GM19438 (cell line): ENCODE measurements at regions not wholly inside any gene's neighbourhood (a gene's known extent, or its start where the extent isn't known, plus 50 kb on each side); places are given as distances from the start of the nearest gene placed in this dataset.
"Not testable (repeated sequence)": the region's sequence is repeated elsewhere in the genome, so short reads cannot be mapped to it uniquely, and the experiment has no call there.

Experiments
- ATAC-seq: cut with Tn5 transposase; IDR thresholded peaks from one replicate; pipeline ENCODE4 v1.9.1; 2021; ENCODE audit warnings: low read depth; ENCODE audit not compliant: unreplicated experiment

DNA sequence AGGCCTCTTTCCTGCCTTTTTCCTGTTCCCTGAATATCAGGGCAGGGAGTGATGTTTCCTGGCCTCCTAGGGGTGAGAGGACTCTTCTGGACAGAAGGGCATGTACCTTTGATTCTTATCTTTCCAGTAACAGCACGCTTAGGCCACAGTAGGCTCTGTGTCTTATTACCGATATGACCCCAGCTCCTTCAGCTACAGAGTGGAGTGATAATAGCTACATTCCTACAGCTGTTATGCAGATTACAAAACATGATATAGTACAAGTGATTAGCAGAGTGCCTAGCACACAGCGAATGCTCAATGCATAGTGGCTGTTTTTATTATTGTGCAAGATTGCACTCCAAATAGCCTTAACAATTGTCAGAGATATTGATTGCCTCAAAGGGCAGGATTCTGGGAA is 574.2 kb downstream of the CCSER2 start:
- ATAC-seq = no peak

DNA sequence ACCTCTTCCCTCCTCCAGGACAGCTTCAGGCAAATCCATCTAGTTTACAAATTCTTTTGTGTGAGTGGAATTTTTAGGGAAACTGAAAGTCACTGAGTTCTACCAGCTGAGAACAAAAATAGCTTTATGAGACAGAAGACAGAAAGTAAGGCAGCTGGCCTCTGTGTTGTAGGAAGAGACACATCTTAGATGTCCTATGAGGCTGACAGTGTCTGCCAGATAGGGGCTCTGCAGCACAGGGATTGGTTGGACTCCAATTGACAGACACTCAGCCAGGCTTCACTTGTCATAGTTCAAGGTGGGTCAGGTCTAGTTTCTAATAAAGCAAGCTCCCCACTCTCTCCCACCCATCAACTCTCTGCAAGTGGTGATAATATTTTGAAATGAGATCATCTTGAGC is 574.9 kb downstream of the CCSER2 start:
- ATAC-seq = no peak

DNA sequence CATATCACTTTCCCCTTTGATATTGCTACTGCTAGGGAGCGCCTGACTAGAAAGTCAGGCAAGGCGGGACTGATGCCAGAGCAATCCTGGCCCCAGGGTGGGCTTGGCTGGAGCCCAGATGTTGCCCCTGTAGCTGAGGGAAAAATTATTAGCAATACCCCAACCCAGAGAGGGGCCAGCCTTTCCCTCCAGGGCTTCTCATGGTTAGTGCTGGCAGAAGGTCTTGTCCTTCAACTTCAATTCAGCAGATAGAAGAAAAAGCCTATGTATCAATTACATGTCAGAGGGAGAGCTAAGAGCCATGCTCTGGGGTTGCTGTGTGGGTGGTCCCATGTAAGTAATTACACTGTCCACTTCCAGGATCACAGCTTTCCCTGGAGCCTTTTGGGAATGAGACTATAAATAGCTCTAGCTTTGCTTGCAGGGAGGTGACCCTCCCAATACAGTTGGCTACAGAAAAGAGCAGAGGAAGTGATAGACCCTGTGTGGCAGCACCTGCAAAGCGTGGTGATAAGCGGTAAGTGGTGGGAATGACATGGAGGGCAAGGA is 579.1 kb downstream of the CCSER2 start:
- ATAC-seq = no peak

DNA sequence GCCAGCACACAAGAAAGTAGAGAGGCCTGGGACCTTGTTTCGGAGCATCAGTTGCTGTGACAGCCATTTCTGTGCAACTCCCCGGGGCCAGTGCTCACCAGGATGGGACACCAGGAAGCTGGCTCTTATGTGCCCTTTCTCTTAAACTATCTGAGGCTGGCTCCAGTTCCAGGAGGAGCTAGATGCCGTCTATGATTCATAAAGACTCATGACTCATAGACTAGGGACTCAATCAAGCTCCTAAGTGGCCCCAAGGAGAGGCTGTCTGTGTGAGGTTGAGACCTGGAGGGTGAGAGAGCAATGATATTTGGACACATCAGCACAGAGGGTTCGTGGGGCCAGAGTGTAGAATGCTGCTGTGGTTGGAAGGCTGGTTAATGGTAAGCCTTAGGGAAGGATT is 580.1 kb downstream of the CCSER2 start:
- no peak for ATAC-seq

DNA sequence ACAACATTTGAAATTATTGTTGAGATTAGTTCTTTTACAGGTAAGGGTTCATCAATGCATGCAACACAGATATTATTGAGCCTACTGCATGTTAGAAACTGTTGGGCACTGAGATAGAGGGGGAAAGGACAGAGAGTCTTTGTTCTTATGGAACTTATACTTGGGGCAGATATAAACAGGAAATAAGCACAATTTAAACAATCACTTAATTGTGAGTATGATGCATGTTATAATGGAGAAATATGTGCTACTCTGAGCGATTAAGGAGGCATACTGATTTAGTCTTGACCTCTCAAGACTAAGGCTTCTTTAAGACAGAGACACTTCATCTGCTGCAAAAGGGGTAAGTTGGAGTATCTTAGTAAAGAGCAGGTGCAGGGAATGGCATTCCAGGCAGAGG is 593.3 kb downstream of the CCSER2 start:
- no peak for ATAC-seq

DNA sequence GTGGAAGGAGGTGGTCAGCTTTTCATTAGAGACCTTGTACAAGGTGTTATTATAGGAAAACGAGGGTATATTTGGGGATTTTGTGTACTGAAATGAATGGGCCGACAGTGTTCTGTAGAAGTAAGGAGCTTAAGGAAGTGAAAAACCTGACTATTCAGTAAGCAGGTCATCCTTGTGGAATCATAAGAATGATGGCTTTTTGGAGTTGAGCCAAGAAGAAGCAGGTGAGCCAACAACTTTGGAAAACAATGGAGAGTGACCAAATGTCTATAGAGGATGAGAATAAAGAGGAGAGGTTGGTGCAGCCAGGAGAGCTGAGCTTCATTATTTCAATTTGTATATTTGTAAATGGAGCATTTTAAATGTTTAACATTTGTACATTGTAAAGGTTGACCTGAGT is 595.7 kb downstream of the CCSER2 start:
- ATAC-seq = no peak

DNA sequence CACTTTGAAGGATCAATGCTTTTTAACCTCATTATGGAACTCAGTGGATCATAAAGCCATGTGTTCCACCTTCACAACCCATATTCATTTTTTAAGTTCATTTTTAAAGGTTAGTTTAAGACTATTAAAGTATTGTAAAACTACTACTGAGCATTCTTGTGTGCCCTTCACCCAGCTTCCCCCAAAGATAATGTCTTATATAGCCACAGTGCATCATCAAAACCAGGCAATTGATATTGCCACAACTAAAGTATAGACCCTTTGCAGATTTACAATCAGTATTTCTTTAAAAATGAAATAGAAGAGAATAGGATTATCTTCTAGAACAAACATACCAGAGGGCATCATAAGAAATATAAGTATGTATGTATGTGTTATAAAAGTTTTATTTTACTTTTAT is 597.1 kb downstream of the CCSER2 start:
- ATAC-seq = no peak

DNA sequence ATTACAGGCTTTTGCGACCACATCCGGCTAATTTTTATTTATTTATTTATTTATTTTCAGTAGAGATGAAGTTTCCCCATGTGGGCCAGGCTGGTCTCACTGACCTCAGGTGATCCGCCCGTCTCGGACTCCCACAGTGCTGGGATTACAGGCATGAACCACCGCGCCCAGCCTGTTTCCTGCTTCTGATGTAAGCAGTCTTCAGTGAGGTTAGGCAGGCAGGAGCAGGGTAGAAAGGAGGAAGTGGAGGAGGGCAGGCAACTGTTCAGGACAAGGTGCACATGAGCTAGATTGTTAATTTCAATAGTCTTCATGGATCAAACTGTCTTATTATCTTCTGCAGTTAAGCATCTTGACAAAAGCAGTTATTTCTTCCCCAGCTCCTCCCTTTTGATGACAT is 605.0 kb downstream of the CCSER2 start:
- ATAC-seq = no peak

DNA sequence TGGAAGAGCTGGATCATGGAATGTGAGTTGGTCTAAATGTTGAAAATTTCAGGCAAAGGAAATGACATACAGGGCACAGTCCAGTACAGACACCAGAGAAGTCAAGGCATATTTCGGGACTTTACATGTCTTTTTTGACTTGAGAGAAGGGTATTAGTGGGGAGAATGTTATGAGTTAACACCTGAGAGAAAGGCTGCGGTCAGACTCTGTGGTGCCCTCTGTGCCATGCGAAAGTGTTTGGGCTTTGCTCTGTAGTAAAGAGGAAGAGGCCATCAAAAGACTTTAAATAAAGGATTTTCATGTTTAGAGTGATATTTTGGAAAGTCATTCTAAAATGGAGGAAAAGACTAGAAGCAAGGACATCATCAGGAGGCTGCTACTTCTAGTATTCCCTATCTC is 607.4 kb downstream of the CCSER2 start:
- no peak for ATAC-seq

DNA sequence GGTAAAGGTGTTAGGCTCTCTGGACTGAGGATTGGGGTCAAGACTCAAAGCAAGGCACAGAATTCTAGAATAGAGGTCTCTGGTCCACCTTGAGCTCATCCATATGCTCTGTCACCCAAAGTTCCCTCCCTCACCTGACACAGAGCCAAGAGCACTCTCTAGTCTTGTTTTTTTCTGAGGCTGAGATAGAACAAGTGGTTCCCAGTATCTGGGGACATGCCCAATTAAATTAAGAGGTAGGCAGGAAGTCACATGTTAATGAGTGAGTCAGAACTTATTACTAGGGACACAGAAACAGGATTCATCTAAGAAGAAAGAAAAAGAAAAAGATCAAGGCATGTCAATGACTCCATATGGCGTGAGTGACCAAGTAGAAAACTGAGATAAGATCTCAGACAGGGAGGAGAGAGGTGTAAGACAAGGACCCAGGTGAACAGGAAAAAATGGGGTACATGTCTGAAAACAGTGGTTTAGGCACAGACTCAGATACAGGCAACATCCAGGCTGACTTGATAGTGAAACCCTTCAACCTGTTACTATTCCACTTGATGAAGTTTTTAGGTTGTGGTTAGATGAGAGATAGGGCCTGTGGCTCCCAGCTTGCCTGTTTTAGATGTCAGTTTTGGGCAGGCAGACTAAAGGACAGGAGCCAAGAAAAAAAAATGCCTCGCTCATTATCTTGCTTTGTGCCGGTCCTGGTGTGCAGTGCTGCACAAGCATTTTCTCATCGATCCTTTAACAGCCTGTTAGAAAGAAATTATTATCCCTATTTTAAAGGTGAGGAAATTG is 609.9 kb downstream of the CCSER2 start:
- no peak for ATAC-seq

DNA sequence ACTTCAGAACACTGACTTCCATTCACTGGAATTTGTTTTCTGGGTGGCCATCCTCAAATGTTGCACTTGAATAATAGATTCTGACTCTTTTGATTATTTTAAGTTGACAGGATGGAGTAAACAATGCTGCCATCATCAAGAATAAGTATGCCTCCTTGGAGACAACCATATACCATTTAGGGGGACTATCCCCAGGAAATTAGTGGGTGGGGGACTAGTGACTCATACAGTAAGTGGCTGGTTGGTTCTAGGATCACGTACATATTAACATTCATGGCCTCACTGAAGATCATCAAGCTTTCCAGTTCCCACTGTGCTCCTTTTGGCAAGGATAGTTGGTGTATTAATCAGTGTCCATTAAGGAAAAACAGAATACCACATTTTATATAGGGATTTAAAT is 615.2 kb downstream of the CCSER2 start:
- no peak for ATAC-seq

DNA sequence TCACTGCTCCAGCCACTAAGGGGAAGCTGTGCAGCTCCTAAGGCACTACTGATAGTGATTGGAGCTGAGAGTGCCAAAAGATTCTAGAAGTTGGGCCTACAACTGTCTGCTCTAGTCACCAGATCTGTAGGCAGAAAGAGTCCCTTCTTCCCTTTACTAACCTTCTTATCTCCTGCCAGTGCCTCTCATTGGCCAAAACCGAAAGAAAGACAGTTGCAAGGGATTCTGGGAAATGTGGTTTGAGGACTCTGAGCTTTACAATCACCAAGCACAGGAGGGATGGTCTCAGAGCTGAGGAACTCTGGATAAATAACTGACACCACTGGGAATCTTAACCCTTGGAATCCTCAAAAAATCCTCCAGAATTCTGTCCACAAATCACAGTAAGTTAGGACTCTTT is 615.8 kb downstream of the CCSER2 start:
- ATAC-seq = no peak

DNA sequence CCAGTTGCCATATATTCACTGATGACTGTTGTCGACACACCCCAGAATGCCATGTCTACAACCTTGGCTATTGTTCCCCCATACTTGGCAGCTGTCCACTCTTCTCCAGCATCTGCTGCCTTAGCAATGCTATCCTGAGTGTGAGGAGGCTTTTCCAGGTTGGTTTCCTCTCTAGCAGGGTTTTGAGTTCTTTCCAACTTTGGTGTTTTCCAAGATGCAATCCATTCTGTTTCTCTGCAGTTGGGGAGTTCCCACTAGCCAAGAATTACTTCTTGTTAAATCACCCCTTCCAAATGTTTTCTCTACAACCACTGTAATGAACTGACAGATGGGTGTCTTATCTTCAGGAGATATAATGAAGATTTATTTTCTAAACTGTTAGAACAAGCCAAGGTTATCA is 617.4 kb downstream of the CCSER2 start:
- ATAC-seq = no peak

DNA sequence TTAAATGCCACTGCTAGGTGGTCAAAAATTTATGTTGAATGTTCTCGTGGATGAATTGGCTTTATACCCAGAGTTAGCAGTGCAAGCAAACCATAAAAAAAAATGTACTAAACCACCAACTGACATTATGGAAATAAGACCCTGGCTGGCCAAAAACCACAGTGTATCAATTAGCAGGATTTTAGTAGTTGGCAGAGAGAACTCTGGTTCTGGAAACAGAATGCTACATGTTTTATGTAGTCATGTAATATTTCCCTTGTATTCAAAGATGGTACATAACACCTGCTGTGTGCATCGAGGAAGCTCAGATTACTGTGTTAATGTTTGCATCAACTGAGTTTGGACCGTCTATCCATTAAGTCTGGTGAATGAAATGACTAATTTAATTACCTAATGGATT is 618.5 kb downstream of the CCSER2 start:
- no peak for ATAC-seq

DNA sequence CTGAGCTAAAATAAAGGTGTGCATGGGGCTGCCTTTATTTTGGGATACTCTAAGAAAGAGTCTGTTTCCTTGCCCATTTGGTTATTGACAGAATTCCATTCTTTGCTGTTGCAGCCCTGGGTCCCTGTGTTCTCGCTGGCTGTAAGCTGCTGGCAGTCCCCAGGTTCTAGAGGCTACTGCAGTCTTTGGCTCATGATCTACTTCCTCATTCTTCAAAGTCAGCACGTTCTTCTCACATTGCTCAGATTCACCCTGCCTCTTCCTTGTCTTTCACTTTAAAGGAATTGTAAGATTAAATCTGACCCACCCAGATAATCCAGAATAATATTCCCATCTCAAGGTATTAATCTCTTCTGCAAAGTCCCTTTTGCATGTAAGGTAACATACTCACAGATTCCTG is 620.3 kb downstream of the CCSER2 start:
- no peak for ATAC-seq

DNA sequence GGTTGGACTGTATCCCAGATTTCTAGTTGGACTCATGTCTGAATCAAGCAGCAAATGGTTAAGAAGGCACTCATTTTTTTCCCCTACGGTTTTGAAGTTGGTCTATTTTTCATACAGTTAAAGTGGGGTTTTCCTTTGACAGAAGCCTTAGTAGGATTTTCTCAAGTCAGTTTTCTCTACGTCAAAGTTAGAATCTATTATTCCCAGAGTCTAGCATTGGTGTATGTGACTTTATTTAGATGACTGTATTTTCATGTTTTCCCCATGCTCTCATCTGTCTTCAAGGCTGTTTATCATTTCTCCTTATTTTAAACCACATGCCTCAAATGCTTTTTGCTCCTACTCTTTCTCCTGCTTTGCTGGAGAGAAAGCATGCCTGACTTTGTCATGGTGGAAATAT is 623.2 kb downstream of the CCSER2 start:
- no peak for ATAC-seq

DNA sequence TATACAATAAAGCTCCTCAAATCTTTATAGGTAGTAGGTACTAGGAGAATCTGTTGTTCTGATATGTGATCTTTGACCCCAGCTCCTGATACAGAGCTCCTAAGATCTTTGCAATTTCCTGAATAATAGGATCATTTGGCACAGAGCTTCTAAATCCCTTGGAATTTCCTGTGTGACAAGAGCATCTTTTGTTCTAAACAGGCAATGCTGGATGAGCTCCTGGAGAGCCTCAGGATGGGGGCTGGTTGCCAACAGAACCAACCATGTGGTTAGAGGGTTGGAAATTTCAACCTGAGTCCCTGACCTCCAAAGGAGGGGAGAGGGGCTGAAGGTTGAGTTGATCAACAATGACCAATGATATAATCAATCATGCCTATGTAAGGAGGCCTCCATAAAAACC is 629.0 kb downstream of the CCSER2 start:
- no peak for ATAC-seq

DNA sequence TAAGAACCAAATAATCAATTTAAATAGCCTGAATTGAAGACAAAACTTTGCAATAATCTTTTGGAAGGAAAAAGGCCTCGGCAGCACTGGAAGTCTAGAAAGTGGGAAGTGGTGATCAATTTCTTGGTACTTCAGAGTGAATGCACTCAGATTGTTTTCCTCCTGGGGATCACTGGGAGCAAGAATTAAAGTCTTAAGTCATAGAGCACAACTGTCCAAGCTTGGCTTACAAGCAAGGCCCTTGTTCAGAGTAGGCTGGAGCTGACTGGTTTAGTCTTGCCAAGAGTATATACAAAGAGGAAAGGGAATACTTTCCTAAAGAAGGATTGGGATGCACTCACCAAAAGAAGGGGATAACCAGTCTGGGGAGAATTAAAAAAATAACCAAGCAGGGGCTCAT is 637.1 kb downstream of the CCSER2 start:
- ATAC-seq = no peak

DNA sequence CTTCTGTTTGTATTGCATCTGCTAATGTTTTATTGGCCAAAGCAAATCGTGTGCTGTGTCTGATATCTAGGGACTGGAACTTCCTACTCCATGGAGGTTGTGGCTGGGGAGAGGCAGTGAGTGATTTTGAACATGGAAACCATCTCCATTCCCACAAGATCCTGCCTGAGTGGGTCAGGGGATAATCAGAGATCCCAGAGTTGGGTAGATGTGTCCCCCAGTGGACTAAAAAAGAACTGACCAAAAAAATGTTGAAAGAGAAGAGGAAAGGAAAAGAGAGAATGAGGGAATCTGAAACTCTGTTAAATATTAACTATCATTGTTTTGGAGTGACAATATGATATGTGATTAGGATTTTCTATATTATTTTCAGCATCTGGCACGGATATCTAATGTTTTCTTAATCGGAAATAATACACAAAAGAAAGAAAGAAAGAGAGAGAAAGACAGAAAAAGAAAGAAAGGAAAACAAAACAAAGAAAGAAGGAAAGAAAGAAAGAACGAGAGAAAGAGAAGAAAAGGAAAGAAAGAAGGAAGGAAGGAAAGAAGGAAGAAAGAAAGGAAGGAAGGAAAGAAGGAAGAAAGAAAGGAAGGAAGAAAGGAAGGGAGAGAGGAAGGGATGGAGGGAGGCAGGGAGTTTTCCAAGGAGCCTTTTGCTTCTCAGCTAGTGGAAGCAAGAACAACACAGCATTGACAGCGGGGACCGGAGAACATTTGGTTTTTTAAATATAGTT is 638.5 kb downstream of the CCSER2 start:
- no peak for ATAC-seq

DNA sequence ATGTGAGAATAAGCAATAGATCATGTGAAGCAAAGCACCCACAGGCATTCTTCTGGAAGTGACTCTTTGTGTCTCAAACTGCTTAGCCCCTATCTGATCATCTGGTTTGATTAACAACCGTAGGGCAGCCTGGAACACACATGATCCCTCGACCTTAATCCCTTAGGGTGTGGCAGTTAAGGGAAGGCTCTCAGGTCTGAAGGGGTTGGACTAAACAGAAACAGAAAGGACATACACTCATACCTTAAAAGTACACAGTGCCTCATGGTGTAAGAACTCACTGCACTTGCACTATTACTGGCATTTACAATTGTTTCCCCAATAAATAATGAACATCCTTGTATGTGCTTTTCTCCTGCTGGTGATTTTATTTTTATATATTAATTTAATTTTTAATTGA is 640.9 kb downstream of the CCSER2 start:
- not testable (repeated sequence) for ATAC-seq

DNA sequence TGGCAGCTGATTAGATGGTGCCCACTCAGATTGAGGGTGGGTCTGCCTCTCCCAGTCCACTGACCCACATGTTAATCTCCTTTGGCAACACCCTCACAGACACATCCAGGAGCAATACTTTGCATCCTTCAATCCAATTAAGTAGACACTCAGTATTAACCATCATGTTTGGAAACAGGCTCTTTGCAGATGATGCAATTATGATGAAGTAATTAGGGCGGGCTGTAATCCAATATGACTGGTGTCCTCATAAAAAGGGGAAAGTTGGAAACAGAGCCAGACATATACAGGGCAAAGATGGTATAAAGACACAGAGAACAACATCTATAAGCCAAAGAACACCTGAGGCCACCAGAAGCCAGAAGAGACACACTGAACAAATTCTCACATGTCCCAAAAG is 658.6 kb downstream of the CCSER2 start:
- no peak for ATAC-seq

DNA sequence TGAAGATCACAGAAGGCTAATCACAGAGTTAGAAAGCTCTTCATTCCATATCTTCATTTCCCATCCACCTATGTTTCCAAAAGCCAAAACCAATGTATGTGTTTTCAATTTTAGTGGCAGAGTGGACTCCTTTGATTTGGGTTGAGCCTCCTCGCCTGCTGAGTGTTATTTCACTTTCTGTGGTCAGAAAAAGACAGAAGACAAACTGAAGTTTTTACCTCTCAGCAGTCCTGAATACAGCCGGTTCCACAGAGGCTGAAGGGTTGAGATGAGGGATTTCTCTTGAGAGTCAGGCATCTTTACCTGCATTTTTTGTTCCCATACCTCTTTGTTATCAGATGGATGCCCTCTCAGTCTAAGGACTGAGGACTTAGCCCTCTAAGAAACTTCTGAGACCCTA is 659.6 kb downstream of the CCSER2 start:
- no peak for ATAC-seq
